ENCODE measurements at regions not wholly inside any gene's neighbourhood (a gene's known extent, or its start where the extent isn't known, plus 50 kb on each side); places are given as distances from the start of the nearest gene placed in this dataset.

- Histone ChIP-seq H3K36me3 (no peaks in the 10 kb centered on the region), H3K9me3 (no peaks in the 10 kb centered on the region), H3K4me1 (no peaks in the 10 kb centered on the region), H3K4me3 (no peak overlapping the region), H3K27me3 (no peaks in the 10 kb centered on the region), H3K27ac (no peak overlapping the region)
- TF ChIP-seq CTCF (IDR thresholded peaks at IDR 0.05) (no peak), POLR2A (IDR thresholded peaks at IDR 0.05) (no peak)
- no peak for DNase-seq
- intact Hi-C loops (cut with DNase I; ENCODE audit: low total_unique reads) = no loop called here
Observed at GRCh38 chr6:9103876-9104521, 668.7 kb upstream of the SLC35B3 start.

GRCh38 chr6:9101920-9102319, 666.6 kb upstream of the SLC35B3 start:
- no peaks in the 10 kb centered on the region for H3K9me3 ChIP-seq
- no peaks in the 10 kb centered on the region for H3K27me3 ChIP-seq
- no peak for DNase-seq
- no peak overlapping the region for H3K4me3 ChIP-seq
- intact Hi-C loops (cut with DNase I; ENCODE audit: low total_unique reads) = no loop called here
- TF ChIP-seq CTCF (IDR thresholded peaks at IDR 0.05) (no peak), POLR2A (IDR thresholded peaks at IDR 0.05) (no peak)
- no peak overlapping the region for H3K27ac ChIP-seq
- no peaks in the 10 kb centered on the region for H3K36me3 ChIP-seq
- H3K4me1 ChIP-seq = no peaks in the 10 kb centered on the region

- Histone ChIP-seq H3K27me3 (no peaks in the 10 kb centered on the region), H3K27ac (no peak overlapping the region), H3K36me3 (no peaks in the 10 kb centered on the region), H3K9me3 (no peaks in the 10 kb centered on the region), H3K4me1 (no peaks in the 10 kb centered on the region), H3K4me3 (no peak overlapping the region)
- DNase-seq = no peak
- intact Hi-C loops (cut with DNase I; ENCODE audit: low total_unique reads) = no loop called here
- no peak for TF ChIP-seq POLR2A (IDR thresholded peaks at IDR 0.05)
- no peak for TF ChIP-seq CTCF (IDR thresholded peaks at IDR 0.05)
Observed at GRCh38 chr6:9100869-9101580, 665.7 kb upstream of the SLC35B3 start.

GRCh38 chr6:9095729-9096128, 660.4 kb upstream of the SLC35B3 start:
- Histone ChIP-seq H3K27me3 (no peaks in the 10 kb centered on the region), H3K4me3 (no peak overlapping the region), H3K4me1 (no peaks in the 10 kb centered on the region), H3K36me3 (no peaks in the 10 kb centered on the region), H3K27ac (no peak overlapping the region), H3K9me3 (no peaks in the 10 kb centered on the region)
- TF ChIP-seq CTCF (IDR thresholded peaks at IDR 0.05) = no peak
- no peak for TF ChIP-seq POLR2A (IDR thresholded peaks at IDR 0.05)
- no peak for DNase-seq
- intact Hi-C loops (cut with DNase I; ENCODE audit: low total_unique reads) = no loop called here

GRCh38 chr6:9095137-9095536, 659.8 kb upstream of the SLC35B3 start:
- intact Hi-C loops (cut with DNase I; ENCODE audit: low total_unique reads) = no loop called here
- no peak for DNase-seq
- Histone ChIP-seq H3K27me3 (no peaks in the 10 kb centered on the region), H3K9me3 (no peaks in the 10 kb centered on the region), H3K4me1 (no peaks in the 10 kb centered on the region), H3K4me3 (no peak overlapping the region), H3K27ac (no peak overlapping the region), H3K36me3 (no peaks in the 10 kb centered on the region)
- TF ChIP-seq CTCF (IDR thresholded peaks at IDR 0.05) (no peak), POLR2A (IDR thresholded peaks at IDR 0.05) (no peak)

All from uterus (tissue), 3 donors.